HG03064 (cell line): ENCODE measurements at regions not wholly inside any gene's neighbourhood (a gene's known extent, or its start where the extent isn't known, plus 50 kb on each side); places are given as distances from the start of the nearest gene placed in this dataset.
"Not testable (repeated sequence)": the region's sequence is repeated elsewhere in the genome, so short reads cannot be mapped to it uniquely, and the experiment has no call there.

Source experiments
- ATAC-seq: cut with Tn5 transposase; IDR thresholded peaks from one replicate; pipeline ENCODE4 v1.9.1; 2021; ENCODE audit warnings: low read depth; ENCODE audit not compliant: unreplicated experiment

DNA sequence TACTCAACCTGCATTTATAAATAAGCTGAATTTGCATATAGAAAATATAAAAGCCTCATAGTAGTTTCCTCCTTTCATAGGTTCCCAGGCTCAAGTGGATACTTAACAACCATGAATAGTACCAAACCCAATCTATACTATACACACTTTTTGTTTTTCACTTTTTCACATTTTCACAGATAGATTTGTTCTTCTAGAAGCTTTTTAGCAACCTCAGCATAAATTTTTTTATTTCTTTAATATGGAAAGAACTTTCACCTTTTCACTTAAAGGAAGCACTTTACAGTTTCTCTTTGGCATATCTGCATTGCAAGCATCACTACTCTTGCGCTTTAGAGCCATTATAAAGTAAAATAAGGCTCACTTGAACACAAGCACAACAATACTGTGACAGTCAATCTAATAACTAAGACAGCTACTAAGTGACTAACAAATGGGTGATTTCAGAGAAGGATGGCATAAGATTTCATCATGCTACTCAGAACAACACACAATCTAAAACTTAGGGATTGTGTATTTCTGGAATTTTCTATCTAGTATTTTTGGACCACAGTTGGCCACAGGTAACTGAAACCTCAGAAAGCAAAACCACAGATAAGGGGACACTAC is 1063.6 kb downstream of the FAM181B start:
- ATAC-seq, result no peak

- ATAC-seq, result no peak
These were observed 1074.9 kb downstream of the FAM181B start for GRCh38 chr11:81658722-81659121.

DNA sequence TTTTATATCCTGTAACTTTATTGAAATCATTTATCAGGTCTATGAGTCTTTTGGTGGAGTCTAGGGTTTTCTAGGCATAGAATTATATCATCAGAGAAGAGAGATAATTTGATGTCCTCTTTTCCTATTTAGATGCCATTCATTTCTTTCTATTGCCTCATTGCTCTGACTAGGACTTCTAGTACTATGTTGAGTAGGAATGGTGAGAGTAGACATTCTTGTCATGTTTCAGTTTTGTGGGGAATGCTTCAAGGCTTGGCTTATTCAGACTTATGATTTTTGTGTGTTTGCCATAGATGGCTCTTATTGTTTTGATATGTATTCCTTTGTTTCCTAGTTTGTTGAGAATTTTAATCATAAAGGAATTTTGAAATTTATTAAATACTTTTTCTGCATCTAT is 1078.3 kb downstream of the FAM181B start:
- no peak for ATAC-seq

DNA sequence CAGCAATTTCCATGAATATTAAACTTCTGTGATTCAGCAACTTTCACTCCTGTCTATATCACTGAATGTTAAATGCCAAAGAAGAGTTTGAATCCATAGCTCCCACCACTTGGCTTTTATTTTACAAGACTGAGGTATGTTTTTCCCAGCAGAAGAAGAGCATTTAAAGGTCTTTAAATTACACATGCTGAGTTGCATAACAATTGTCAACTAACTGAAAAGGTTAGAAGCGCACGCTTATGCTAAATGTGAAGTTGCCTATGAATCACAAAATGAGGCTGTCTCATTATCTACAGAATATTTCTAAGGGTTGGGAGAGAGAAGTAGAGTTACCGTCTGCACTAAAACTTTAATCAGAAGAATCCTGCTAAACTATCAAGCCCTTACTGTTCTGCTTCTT is 1086.3 kb downstream of the FAM181B start:
- ATAC-seq, result no peak

- ATAC-seq, result peak; percentile 96
These were observed 1089.3 kb downstream of the FAM181B start for GRCh38 chr11:81644239-81644840.

DNA sequence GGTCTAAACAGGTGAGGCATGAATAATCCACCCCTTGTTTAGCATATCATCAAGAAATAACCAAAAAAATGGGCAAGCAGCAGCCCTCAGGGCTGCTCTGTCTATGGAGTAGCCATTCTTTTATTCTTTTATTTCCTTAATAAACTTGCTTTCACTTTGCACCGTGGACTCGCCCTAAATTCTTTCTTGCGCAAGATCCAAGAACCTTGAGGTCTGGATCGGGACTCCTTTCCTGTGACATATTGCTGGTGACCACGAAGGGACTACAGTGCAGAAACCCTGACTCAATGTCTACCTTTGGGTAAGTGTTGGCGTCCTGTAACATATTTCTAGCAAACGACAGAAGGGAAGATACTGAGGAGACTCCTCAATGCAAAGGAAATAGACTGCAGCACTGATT is 1099.2 kb downstream of the FAM181B start:
- ATAC-seq, result no peak

- ATAC-seq, result no peak
These were observed 1131.2 kb downstream of the FAM181B start for GRCh38 chr11:81602508-81602907.

- ATAC-seq, result no peak
These were observed 1137.0 kb downstream of the FAM181B start for GRCh38 chr11:81596704-81597103.

DNA sequence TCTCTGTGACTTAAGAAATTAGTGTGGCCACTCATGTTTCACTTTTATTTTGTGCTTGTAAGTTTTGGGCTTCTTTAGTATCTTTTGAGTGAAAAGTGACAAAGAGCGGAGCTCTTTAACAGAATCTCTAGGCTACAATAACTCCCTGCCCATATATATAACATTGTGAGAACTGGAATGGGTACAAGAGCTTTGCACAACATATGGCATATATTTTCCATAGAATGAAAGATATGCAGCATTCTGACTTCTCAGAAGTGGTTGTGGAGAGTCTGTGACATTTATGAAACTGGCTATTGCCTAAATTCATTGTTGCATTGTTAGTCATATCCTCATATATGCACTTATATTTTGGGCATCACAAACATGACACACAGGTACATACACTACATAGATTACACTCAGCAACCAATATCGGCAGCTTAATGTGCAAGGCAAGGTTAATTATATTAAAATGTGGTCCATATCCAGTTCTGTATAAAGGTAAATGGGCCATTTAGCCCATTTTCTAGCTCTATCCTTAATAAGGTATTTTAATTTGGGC is 1148.2 kb downstream of the FAM181B start:
- ATAC-seq, result no peak

- ATAC-seq, result no peak
These were observed 1154.3 kb downstream of the FAM181B start for GRCh38 chr11:81579339-81579738.

DNA sequence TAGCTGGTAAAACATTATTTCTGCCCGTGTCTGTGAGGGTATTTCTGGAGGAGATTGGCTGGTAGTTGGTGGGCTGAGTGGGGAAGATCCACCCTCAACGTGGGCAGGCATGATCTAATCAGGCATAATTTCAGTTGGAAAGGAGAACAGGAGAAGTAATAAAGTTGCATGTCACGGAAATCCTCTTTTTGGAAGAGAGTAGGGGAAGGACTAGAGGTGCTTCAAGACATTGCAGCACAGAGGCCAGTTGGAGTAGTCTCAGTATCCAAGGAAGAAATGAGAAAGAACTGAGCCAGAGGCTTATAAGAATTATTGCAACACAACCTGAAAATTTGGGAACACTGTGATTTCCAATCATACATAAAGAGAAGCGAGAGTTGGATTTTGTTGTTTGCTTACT is 1155.1 kb downstream of the FAM181B start:
- ATAC-seq, result no peak

DNA sequence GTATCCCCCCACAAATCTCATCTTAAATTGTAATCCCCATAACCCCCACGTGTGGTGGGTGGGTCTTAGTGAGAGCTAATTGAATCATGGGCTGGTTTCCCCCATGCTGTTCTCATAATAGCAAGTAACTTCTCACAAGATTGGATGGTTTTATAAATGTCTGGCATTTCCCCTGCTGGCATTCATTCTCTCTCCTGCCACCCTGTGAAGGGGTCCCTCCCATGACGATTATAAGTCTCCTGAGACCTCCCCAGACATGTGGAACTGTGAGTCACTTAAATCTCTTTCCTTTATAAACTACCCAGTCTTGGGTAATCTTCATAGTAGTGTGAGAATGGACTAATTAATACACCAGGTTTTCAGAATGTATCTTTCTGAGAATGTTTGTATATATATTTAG is 1159.4 kb downstream of the FAM181B start:
- no peak for ATAC-seq

DNA sequence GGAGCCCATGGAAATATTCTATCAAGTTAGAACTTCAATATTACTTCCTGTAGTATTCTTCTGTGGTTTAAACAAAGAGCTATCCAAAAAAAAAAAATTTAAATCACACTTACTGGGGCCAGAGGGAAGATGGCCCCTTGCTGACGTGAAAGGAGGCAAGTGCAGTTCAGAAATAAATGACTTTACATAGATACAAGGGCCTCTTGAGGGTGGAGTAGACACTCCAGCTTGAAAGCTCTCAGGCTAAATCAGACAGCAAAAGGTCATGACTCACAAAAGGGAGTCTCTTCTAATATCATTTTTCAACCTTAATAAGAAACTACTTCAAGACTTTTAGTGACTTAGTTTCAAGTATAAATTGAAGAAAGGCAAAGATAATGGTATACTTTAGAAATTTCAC is 1160.3 kb downstream of the FAM181B start:
- no peak for ATAC-seq

GRCh38 chr11:81570669-81571068 is 1163.0 kb downstream of the FAM181B start:
- no peak for ATAC-seq

DNA sequence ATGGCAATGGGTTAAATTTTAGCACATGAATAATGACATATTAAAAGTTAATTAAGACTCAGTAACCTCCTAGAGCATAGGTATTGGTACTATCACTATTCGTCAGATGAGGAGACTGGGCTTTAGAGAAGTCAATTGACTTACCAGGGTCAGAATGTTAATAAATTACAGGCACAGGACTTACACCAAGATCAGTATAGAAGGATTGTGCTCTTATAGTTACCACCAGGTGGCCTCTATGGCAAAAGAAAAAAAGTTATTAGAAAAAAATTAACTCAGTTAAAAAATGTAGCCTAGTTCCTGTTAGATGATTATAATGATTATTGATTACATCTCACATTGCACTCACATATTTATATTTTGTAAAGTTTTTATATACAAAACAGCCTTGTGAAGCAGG is 1163.7 kb downstream of the FAM181B start:
- no peak for ATAC-seq

DNA sequence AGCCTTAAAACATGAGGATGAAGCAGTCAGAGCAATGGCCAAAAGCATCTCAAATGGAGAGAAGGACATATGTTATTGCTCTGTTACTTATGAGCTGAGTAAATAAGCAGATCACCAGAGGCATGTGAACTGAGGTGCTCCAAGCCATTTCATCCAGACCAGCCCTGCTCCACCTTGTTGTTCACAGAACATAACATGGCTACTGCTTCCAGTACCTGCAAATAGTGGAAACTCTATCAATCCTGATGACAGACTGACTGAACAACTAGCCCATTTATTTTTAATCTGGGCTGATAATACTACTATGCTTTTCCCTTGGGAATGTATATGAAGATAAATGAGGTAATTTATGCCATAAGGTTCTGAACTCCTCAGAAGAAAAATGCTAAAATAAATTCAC is 1164.7 kb downstream of the FAM181B start:
- no peak for ATAC-seq

DNA sequence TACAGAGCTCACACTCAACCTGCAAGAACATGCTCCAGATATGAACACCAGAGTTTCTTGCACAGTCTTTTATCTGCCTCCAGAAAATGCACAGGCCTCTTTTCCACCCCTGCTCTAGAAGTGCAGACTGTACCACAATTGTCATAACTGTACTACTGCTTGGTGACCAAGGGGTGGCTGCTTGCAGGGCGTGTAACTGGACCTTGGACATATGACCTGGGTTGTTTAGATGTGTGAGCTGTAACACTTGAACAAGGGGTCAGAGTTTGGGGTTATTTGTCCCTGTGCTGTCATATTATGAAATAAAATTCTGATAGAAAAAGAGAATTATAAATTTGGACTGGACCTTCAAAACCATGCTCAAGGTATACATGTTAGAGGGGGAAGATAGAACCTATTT is 1185.5 kb downstream of the FAM181B start:
- no peak for ATAC-seq

- not testable (repeated sequence) for ATAC-seq
These were observed 1193.9 kb downstream of the FAM181B start for GRCh38 chr11:81539806-81540205.

DNA sequence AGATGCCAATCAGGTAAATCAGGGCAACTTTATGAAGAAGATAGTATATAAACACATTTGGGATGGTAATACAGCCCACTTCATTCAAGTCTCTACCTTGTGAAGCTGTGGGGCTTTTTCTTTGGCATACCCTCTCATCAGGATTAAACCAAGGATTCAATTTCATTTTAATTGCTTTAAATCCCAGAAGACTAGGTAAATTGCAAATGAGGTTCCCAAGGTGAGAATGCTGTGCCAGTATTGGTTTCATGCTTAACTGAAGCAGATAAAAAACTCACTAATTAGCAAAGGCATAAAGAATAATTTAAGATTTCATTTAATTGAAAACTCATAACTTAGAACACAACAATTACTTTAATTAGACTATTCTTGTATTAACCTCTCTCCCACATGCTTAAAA is 1218.1 kb downstream of the FAM181B start:
- ATAC-seq, result no peak

GRCh38 chr11:81497202-81497804 is 1236.4 kb downstream of the FAM181B start:
- ATAC-seq, result no peak

GRCh38 chr11:81496601-81497000 is 1237.1 kb downstream of the FAM181B start:
- ATAC-seq, result no peak

GRCh38 chr11:81495699-81496292 is 1237.9 kb downstream of the FAM181B start:
- ATAC-seq, result no peak
